ENCODE measurements at regions not wholly inside any gene's neighbourhood (a gene's known extent, or its start where the extent isn't known, plus 50 kb on each side); places are given as distances from the start of the nearest gene placed in this dataset.

GRCh38 chr2:131588152-131588873 lies 60.6 kb downstream of the CCDC74A start:
- TF ChIP-seq GATA3 (IDR thresholded peaks at IDR 0.05; ENCODE audit: low read depth, low read length) (no peak), GATA2 (IDR thresholded peaks at IDR 0.05; ENCODE audit: low read depth, low read length) (no peak)

Measured in SH-SY5Y (cell line).